NT2/D1 (cell line): ENCODE measurements at regions not wholly inside any gene's neighbourhood (a gene's known extent, or its start where the extent isn't known, plus 50 kb on each side); places are given as distances from the start of the nearest gene placed in this dataset.

ENCODE experiments used
- SUZ12 ChIP-seq: IDR thresholded peaks from 2 replicates; pipeline ENCODE4 v1.6.1; 2011; ENCODE audit not compliant: insufficient read length, insufficient read depth; ENCODE audit errors: extremely low read depth
- YY1 ChIP-seq: IDR thresholded peaks from 2 replicates; pipeline ENCODE4 v1.6.1; 2011; ENCODE audit not compliant: insufficient read length, insufficient read depth
- ZNF274 ChIP-seq: IDR thresholded peaks from 2 replicates; pipeline ENCODE4 v1.6.1; 2011; ENCODE audit warnings: mild to moderate bottlenecking, low read depth, low read length

DNA sequence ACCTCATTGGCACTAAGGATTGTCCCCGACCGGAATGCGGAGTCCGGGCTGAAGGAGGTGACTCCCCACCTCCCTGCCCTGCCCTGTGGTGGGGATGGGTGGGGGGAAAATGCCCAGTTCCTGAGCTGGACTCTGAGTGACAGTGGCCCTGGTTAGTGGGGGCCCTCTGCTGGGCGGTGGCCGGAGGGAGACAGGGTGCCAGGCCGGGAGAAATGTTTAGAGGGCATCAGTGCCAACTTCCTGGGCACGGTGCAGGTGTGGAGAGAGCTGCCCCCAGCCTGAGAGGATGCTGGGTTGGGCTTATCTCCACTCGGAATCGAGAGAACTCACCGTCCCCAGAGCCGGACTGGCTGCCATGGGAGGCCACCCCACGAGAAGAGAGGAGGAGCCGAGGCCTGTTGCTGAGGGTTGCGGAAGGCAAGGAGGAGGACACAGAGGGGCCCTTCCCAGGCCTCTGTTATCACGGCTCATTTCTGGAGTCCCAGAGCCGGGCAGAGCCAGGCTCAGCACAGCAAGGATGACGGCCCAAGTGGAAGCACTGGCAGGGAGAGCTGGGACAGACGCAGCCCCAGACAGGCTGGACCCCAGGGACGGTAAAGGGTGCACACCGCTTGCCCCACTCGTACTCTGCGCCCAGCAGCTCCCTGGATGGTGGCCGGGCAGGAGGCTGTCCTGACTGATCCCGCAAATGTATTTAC is 156.7 kb downstream of the KIF26A start:
- no peak for TF ChIP-seq ZNF274
- TF ChIP-seq SUZ12: no peak
- TF ChIP-seq YY1: no peak
